Hepatocyte (in vitro differentiated cells): ENCODE measurements at regions not wholly inside any gene's neighbourhood (a gene's known extent, or its start where the extent isn't known, plus 50 kb on each side); places are given as distances from the start of the nearest gene placed in this dataset.

Experiments used
- DNase-seq: peaks from one replicate; pipeline ENCODE4 v3.0.0-alpha.2; 2016; ENCODE audit warnings: low spot score
- H2AFZ ChIP-seq: fragments of 200-600 bp; sonication (generic); 2 replicates; pipeline ENCODE4 v1.6.0; 2016; ENCODE audit warnings: antibody characterized with exemption, mild to moderate bottlenecking
- H3K27ac ChIP-seq: fragments of 200-600 bp; sonication (generic); 2 replicates; pipeline ENCODE4 v1.5.1; 2016; ENCODE audit warnings: mild to moderate bottlenecking
- H3K27me3 ChIP-seq: fragments of 200-600 bp; sonication (generic); 2 replicates; pipeline ENCODE4 v1.6.1; 2016
- H3K36me3 ChIP-seq: fragments of 200-600 bp; sonication (generic); replicated peaks from 2 replicates; pipeline ENCODE4 v1.5.1; 2016; ENCODE audit warnings: low read depth; ENCODE audit not compliant: insufficient read depth
- H3K4me1 ChIP-seq: fragments of 200-600 bp; sonication (generic); 2 replicates; pipeline ENCODE4 v1.5.1; 2016; ENCODE audit warnings: mild to moderate bottlenecking, moderate library complexity; ENCODE audit not compliant: insufficient read depth
- H3K4me2 ChIP-seq: fragments of 200-600 bp; sonication (generic); 2 replicates; pipeline ENCODE4 v1.6.0; 2016
- H3K4me3 ChIP-seq: fragments of 200-600 bp; sonication (generic); 2 replicates; pipeline ENCODE4 v1.5.1; 2016; ENCODE audit warnings: mild to moderate bottlenecking
- H3K79me2 ChIP-seq: fragments of 200-600 bp; sonication (generic); 2 replicates; pipeline ENCODE4 v1.6.0; 2017; ENCODE audit warnings: mild to moderate bottlenecking
- H3K9me2 ChIP-seq: fragments of 200-600 bp; sonication (generic); replicated peaks from 2 replicates; pipeline ENCODE4 v1.6.0; 2017; ENCODE audit warnings: mild to moderate bottlenecking; ENCODE audit not compliant: insufficient read depth
- H3K9me3 ChIP-seq: fragments of 200-600 bp; sonication (generic); 2 replicates; pipeline ENCODE4 v1.5.1; 2016; ENCODE audit warnings: low read depth, mild to moderate bottlenecking
- H4K20me1 ChIP-seq: fragments of 200-600 bp; sonication (generic); 2 replicates; pipeline ENCODE4 v1.6.0; 2016; ENCODE audit warnings: mild to moderate bottlenecking; ENCODE audit not compliant: insufficient read depth, poor library complexity, severe bottlenecking
- CTCF ChIP-seq: fragments of 200-600 bp; sonication (generic); IDR thresholded peaks from 2 replicates; pipeline ENCODE4 v1.5.1; 2016; ENCODE audit warnings: antibody characterized with exemption, mild to moderate bottlenecking; ENCODE audit not compliant: poor library complexity
- EZH2 ChIP-seq: fragments of 200-600 bp; sonication (generic); IDR thresholded peaks from 2 replicates; pipeline ENCODE4 v1.6.1; 2016; ENCODE audit warnings: antibody characterized with exemption, mild to moderate bottlenecking, borderline replicate concordance
- EZH2phosphoT487 ChIP-seq: fragments of 200-600 bp; sonication (generic); IDR thresholded peaks from one replicate; pipeline ENCODE4 v1.6.1; 2018; ENCODE audit warnings: antibody characterized with exemption, mild to moderate bottlenecking, low read depth, moderate library complexity; ENCODE audit not compliant: unreplicated experiment, severe bottlenecking
- WGBS: methylation state at CpG from one replicate; pipeline ENCODE4 v1.1.6; 2016; ENCODE audit warnings: low lambda C conversion rate; ENCODE audit errors: missing lambda C conversion rate; 5-methylcytosine and 5-hydroxymethylcytosine counted together

DNA sequence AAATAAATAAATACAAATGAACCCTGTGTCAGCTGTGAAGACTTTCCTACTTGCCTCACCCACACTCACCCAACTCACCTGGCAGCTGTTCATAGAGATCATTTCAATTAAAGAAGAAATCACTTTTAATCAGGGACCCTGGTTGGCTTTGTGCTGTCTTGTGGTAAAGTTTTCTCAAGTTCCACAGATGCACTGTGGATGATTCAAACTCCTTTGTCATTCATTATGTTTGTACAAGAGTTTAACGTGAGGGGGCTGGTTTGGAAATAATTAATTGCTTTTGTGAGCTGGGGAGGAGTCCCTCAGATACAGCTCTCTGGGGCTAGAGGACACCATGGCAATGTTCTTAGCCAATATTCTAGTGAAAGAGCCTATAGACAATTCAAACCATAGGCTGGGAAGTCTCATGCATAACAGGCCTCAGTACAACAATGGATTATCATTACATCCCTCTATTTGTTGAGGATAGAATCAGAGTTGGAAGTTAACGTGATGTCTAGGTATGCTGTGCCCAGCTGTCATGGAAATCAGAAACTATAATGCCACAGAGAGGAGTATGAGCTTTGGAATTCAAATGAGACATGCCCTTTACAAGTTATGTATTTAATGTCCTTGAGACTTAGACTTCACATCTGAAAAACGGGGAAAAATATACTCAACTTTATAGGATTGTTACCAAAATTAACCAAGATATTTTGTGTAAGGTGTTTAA lies 698.5 kb downstream of the KCNA4 start:
- H3K4me1 ChIP-seq: no peaks in the 10 kb centered on the region
- no peak overlapping the region for H2AFZ ChIP-seq
- no peaks in the 10 kb centered on the region for H3K9me2 ChIP-seq
- no peaks in the 10 kb centered on the region for H3K36me3 ChIP-seq
- H3K4me2 ChIP-seq: no peak overlapping the region
- H3K79me2 ChIP-seq: no peaks in the 10 kb centered on the region
- no peak for DNase-seq
- H3K27ac ChIP-seq: no peak overlapping the region
- no peak overlapping the region for H3K4me3 ChIP-seq
- WGBS: 71% methylated on average over 3 of the region's 3 CpGs
- no peaks in the 10 kb centered on the region for H4K20me1 ChIP-seq
- TF ChIP-seq CTCF: no peak
- TF ChIP-seq EZH2: no peak
- TF ChIP-seq EZH2phosphoT487: no peak
- no peaks in the 10 kb centered on the region for H3K9me3 ChIP-seq
- H3K27me3 ChIP-seq: no peaks in the 10 kb centered on the region

- no peak for DNase-seq
- no peak for TF ChIP-seq EZH2
- TF ChIP-seq EZH2phosphoT487: no peak
- TF ChIP-seq CTCF: no peak
- no peaks in the 10 kb centered on the region for H3K27me3 ChIP-seq
- no peak overlapping the region for H3K27ac ChIP-seq
- no peaks in the 10 kb centered on the region for H3K79me2 ChIP-seq
- whole genome bisulfite sequencing: 91% methylated on average over 4 of the region's 4 CpGs
- no peaks in the 10 kb centered on the region for H4K20me1 ChIP-seq
- H3K9me3 ChIP-seq: no peaks in the 10 kb centered on the region
- H3K4me2 ChIP-seq: no peak overlapping the region
- H2AFZ ChIP-seq: no peak overlapping the region
- no peak overlapping the region for H3K4me3 ChIP-seq
- H3K9me2 ChIP-seq: no peaks in the 10 kb centered on the region
- no peaks in the 10 kb centered on the region for H3K36me3 ChIP-seq
- H3K4me1 ChIP-seq: no peaks in the 10 kb centered on the region
Measured at GRCh38 chr11:29317694-29318093, 699.1 kb downstream of the KCNA4 start.

GRCh38 chr11:29315275-29315674 lies 701.6 kb downstream of the KCNA4 start:
- TF ChIP-seq EZH2phosphoT487: no peak
- TF ChIP-seq EZH2: no peak
- TF ChIP-seq CTCF: no peak
- Histone ChIP-seq H3K4me1 (no peaks in the 10 kb centered on the region), H4K20me1 (no peaks in the 10 kb centered on the region), H3K27ac (no peak overlapping the region), H3K27me3 (no peaks in the 10 kb centered on the region), H3K79me2 (no peaks in the 10 kb centered on the region), H2AFZ (no peak overlapping the region), H3K4me3 (no peak overlapping the region), H3K9me2 (no peaks in the 10 kb centered on the region), H3K4me2 (no peak overlapping the region), H3K9me3 (no peaks in the 10 kb centered on the region), H3K36me3 (no peaks in the 10 kb centered on the region)
- DNase-seq: no peak

- H2AFZ ChIP-seq: no peak overlapping the region
- H3K4me3 ChIP-seq: no peak overlapping the region
- no peak for TF ChIP-seq EZH2
- no peak for TF ChIP-seq CTCF
- no peak for TF ChIP-seq EZH2phosphoT487
- H3K9me2 ChIP-seq: no peaks in the 10 kb centered on the region
- no peaks in the 10 kb centered on the region for H3K27me3 ChIP-seq
- no peaks in the 10 kb centered on the region for H3K9me3 ChIP-seq
- no peak overlapping the region for H3K4me2 ChIP-seq
- no peaks in the 10 kb centered on the region for H3K79me2 ChIP-seq
- no peaks in the 10 kb centered on the region for H4K20me1 ChIP-seq
- no peaks in the 10 kb centered on the region for H3K36me3 ChIP-seq
- 96% methylated on average over 1 of the region's 1 CpG for WGBS
- DNase-seq: no peak
- no peaks in the 10 kb centered on the region for H3K4me1 ChIP-seq
- H3K27ac ChIP-seq: no peak overlapping the region
Measured at GRCh38 chr11:29314211-29314610, 702.6 kb downstream of the KCNA4 start.
